NCI-H1417 treated with DMSO at 0.1 percent for 48 hours (cell line): ENCODE measurements at regions not wholly inside any gene's neighbourhood (a gene's known extent, or its start where the extent isn't known, plus 50 kb on each side); places are given as distances from the start of the nearest gene placed in this dataset.
"Not testable (repeated sequence)": the region's sequence is repeated elsewhere in the genome, so short reads cannot be mapped to it uniquely, and the experiment has no call there.

Source experiments
- DNase-seq: peaks from one replicate; lab custom pipeline; 2025; lab: John Stamatoyannopoulos, UW

DNA sequence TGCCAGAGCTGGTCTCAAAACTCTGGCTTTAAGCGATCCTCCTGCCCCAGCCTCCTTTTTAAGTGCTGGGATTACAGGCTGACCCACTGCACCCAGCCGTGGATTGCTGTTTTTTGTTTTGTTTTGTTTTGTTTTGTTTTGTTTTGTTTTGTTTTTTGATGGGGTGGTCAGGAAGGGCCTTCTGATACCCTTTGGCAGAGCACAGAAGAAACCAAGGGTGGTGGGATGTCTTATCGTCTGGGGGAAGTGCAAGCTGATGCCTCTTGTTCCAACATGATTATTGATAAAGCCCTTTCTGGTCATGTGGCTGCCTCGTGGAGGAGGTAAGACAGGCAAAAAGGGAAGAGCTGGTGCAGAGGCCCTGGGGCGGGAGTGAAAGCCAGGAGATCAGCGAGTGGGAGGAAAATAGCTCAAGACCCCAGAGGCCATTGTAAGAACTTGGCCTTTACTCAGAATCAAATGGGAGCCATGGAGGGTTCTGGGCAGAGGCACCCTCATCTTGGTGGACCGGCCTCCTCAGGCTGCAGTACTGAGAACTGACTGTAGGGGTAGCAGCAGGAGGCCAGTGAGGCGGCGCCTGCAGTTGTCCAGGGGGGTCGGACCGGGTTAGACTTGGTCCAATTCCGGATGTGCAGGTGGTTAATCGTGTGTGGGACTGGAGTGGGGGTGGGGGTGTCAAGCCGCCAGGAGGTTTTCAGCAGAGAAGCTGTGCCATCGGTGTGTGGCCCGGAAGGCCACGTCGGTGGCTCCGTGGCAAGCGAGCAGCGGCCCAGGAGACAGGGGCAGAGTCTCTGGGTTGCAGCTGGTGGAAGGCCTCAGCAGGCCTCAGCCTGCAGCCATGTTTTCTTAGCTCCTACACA lies 84.4 kb upstream of the GSE1 start:
- DNase-seq = no peak

- DNase-seq = no peak
Observed at GRCh38 chr16:85529489-85530369, 83.4 kb upstream of the GSE1 start.

DNA sequence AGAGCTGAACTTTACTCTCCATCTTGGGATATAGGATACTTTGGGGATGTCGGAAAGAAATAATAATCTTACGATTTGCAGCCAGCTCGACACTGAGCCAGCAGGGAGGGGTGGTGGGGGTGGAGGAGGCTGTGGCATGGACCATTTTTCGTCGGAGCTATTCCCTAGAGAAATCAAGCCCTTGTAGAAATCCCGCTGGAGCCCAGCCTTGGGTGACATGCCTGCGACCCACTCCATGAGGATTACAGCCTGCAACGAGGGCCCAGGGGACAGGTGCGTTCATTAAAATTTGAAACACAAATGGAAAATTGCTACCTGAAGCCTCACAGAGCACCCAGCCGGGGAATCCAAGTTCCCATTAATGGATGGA lies 82.8 kb upstream of the GSE1 start:
- DNase-seq = no peak

DNA sequence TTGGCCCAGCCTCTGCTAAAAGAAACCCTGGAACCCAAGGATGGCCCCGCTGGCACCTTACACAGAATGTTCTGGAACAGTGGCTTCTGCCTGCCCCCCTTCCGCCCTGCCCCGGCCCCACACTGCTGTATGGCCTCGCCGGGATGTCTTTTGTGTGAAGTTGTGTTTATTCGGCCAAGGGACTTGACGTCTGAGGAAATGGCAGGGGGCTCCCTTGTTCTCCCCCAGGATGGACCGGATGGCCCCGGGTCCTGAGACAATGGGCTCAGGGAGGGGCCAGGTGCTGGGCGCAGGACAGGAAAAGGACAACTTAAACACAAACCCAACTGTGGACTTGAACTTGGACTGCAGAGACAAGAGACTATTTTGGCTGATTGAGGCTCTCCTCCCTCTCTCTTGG lies 81.6 kb upstream of the GSE1 start:
- DNase-seq = no peak

DNA sequence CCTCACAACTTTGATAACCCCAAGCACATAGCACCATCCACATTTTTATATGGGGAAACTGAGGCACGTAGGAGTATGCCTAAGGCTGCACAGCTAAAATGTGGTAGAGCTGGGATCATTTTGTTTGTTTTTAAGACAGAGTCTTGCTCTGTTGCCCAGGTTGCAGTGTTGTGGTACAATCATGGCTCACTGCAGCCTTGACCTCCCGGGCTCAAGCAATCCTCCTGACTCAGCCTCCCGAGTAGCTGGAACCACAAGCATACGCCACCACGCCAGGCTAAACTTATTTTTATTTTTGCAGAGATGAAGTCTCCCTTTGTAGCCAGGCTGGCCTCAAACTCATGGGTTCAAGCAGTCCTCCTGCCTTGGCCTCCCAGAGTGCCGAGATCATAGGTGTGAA lies 81.0 kb upstream of the GSE1 start:
- no peak for DNase-seq

DNA sequence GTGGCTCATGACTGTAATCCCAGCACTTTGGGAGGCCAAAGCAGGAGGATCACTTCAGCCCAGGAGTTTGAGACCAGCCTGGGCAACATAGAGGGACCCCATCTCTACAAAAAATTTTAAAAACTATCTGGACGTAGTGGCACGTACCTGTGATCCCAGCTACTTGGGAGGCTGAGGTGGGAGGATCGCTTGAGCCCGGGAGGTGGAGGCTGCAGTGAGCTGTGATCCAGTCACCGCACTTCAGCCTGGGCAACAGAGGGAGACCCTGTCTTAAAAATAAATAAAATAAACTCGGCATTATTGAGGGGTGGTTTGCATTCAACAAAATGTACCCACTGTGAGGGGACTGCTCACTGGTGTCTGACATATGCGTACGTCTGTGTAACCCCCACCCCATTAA lies 79.5 kb upstream of the GSE1 start:
- DNase-seq = not testable (repeated sequence)

DNA sequence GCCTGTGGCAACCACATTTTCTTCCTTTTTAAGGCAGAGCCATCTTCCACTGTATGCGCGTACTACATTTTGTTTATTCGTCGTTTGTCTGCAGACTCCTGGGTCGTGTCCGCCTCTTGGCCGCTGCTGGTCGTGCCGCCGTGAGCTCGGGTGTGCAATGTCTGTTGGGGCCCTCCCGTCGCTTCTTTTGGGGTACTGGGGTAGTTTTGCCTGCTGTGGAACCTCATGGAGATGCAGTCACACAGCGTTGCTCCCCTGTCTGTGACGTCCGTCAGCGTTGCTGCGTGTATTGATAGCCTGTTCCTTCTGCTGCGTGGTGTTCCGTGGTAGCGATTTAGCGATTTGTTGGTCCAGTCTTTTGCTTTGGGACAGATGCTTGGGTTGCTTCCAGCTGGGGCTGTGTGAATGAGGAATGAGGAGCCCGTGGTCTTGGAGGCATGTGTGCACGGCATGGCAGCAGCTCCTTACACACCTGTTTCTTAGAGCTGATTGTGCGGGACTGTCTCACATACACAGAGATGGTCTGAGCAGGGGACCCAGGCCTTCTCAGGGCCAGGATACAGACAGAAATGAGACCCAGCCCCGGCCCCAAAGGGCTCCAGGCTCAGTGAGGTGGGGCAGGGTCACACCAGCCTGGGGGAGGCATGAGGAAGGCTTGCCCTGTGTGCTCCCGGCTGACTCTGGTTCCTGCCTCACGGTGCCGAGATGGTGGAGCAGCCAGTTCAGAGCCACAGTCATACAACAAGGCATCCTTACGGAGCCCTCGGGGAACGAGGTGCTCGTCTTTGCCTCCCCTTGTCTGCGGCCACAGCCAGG lies 78.4 kb upstream of the GSE1 start:
- no peak for DNase-seq

- no peak for DNase-seq
Observed at GRCh38 chr16:85535352-85536072, 77.6 kb upstream of the GSE1 start.

GRCh38 chr16:85536073-85536410 lies 77.1 kb upstream of the GSE1 start:
- DNase-seq = no peak

GRCh38 chr16:85536411-85537330 lies 76.5 kb upstream of the GSE1 start:
- no peak for DNase-seq

DNA sequence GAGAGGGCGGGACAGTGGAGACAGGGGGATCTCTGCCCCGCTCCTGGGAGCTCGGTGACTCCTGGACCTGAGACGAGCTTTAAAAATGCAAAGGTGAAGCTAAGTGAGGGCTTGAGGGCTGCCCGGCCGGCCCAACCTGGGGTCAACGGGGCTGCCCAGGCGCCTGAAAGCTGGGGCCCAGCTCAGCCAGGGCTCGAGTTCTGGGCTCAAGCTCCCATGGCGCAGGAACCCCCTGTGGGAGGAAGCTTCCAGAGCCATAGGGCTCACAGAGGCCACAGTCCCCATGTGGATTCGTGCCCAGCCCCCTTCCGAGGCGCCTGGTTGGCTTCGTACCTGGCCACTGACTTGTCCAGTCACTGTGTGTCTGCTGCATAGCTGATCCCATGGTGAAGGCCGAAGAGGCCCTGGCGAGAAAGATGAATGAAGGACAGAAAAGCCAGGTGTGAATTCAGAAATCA lies 75.8 kb upstream of the GSE1 start:
- DNase-seq = no peak

DNA sequence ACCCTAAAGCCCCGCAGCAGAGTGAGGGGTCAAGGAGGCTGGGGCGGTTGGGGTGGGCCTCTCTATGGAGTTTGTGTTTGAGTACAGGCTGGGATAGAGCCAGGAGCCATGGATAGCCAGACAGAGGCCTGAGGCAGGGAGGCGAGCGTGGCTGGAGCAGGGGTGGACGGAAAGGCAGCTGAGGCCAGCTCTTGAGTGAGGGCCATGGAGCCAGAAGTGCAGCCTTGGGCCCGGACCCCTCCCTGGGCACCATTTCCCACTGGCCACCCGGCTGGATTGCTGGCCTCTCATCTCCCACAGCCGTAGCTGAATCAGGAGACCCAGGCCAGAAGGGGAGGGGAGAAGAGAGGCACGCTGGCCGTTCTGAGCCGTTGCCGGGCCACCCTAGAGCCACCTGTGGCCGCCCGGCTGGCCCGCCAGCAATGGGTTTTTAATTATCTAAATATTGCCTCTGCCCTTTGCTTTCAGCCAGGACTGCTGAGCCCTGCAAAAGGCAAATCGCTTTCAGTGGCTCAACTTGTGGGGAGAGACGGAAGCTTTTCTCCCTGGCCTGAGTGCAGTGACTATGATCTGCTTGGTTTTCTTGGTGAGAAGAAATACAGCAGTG lies 75.2 kb upstream of the GSE1 start:
- DNase-seq = no peak

- peak; percentile 93 for DNase-seq
Observed at GRCh38 chr16:85539084-85539483, 74.0 kb upstream of the GSE1 start.

GRCh38 chr16:85539629-85540291 lies 73.4 kb upstream of the GSE1 start:
- no peak for DNase-seq

GRCh38 chr16:85541181-85541580 lies 71.9 kb upstream of the GSE1 start:
- no peak for DNase-seq

DNA sequence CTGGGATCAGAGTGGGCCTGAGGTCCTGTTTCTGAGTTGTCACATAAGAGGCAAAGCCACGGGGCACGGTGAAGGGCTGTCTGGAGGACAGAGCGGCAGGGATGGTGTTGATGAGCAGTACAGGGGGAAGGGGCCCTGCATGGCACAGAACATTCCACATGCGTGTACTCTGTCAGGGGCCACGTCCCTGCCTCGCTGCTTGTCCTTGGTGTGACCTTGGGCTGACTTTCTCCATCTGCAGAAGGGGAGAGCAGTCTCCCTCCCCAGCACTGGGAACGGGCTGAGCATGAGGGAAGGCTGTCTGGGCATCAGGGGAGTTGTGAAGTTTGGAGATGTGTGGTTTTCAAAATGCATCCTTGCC lies 71.5 kb upstream of the GSE1 start:
- no peak for DNase-seq

DNA sequence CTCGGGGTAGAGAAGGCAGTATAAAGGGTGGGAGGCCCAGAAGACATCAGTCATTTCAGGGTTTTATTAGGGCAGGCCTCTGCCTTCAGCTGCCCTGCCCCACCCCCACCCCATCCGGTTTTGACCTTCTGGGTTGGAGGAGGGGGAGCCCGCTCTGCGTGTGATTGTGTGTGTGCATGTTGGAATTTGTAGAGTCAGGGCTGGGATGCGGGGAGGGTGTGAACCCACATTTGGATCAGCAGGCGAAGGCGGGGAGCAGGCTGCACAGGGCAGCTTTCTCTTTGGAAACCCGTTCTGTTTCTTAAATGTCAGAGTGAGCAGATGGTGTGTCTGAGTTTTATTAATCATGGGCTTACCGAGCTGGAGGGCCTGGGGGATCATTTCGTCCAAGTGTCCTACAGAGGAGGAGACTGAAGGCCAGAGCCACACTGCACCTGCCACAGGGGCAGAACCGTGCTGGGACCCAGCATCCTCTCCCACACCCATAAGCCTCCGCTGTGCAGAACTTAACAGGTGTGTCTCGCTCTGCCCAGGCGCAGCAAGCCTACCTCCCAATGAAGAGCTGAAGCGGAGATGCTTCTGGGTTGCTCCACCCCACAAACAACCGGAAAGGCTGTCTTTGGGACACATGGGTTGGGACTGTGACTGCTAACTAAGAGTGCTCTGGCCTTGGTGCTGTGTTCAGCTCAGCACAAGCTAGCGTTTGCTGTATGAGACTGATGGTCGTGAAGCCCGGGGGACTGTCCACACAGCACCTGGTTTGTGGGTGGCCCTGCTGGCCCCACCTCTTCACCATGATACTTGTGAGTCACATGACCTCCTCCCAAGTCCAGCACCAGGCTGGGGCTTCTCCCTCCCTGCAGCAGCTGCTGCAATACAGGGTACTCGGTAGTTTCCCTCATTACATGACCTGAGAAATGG lies 70.9 kb upstream of the GSE1 start:
- DNase-seq = no peak

DNA sequence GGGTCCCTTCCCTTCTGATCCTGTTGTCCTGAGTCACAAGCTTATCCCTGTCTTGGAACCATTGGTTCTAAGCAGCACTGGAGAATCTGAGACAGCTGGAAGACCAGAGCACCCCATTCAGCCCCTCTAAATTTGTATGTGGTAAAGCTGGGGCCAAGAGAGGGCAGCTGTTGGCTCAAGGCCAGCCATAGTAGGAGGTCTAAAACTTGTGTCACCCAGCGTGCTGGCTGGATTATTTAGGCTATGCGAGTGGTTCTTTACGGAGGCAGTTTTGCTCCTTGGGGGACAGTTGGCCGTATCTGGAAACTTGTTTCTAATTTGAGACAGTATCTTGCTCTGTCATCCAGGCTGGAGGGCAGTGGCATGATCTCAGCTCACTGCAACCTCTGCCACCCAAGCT lies 69.6 kb upstream of the GSE1 start:
- DNase-seq = no peak

- DNase-seq = no peak
Observed at GRCh38 chr16:85544016-85544415, 69.1 kb upstream of the GSE1 start.
